ENCODE measurements at regions not wholly inside any gene's neighbourhood (a gene's known extent, or its start where the extent isn't known, plus 50 kb on each side); places are given as distances from the start of the nearest gene placed in this dataset.
A peak's percentile ranks its signal among the peaks of the same experiment; 100 is the strongest.
"Not testable (repeated sequence)": the region's sequence is repeated elsewhere in the genome, so short reads cannot be mapped to it uniquely, and the experiment has no call there.

GRCh38 chr13:80551650-80552497, 210.9 kb upstream of the SPRY2 start:
- peak; percentile 40 for DNase-seq

- no peak for DNase-seq
Observed at GRCh38 chr13:80550971-80551441, 210.1 kb upstream of the SPRY2 start.

- no peak for DNase-seq
Observed at GRCh38 chr13:80548915-80549314, 208.0 kb upstream of the SPRY2 start.

GRCh38 chr13:80547885-80548825, 207.2 kb upstream of the SPRY2 start:
- DNase-seq, result peak; percentile 69

- DNase-seq, result no peak
Observed at GRCh38 chr13:80547341-80547740, 206.4 kb upstream of the SPRY2 start.

GRCh38 chr13:80533175-80533574, 192.2 kb upstream of the SPRY2 start:
- DNase-seq, result no peak

GRCh38 chr13:80530902-80531301, 190.0 kb upstream of the SPRY2 start:
- no peak for DNase-seq

- DNase-seq, result no peak
Observed at GRCh38 chr13:80530191-80530590, 189.3 kb upstream of the SPRY2 start.

- peak; percentile 48 for DNase-seq
Observed at GRCh38 chr13:80529734-80530133, 188.8 kb upstream of the SPRY2 start.

GRCh38 chr13:80528733-80529132, 187.8 kb upstream of the SPRY2 start:
- DNase-seq, result no peak

- DNase-seq, result no peak
Observed at GRCh38 chr13:80527400-80527799, 186.5 kb upstream of the SPRY2 start.

GRCh38 chr13:80524447-80525215, 183.7 kb upstream of the SPRY2 start:
- DNase-seq, result peak; percentile 65

- DNase-seq, result no peak
Observed at GRCh38 chr13:80523134-80523533, 182.2 kb upstream of the SPRY2 start.

- DNase-seq, result not testable (repeated sequence)
Observed at GRCh38 chr13:80522463-80522862, 181.5 kb upstream of the SPRY2 start.

GRCh38 chr13:80516818-80517348, 176.0 kb upstream of the SPRY2 start:
- no peak for DNase-seq

GRCh38 chr13:80515296-80515695, 174.4 kb upstream of the SPRY2 start:
- no peak for DNase-seq

- DNase-seq, result no peak
Observed at GRCh38 chr13:80513196-80513595, 172.3 kb upstream of the SPRY2 start.

GRCh38 chr13:80510686-80511085, 169.8 kb upstream of the SPRY2 start:
- no peak for DNase-seq

GRCh38 chr13:80509264-80509663, 168.3 kb upstream of the SPRY2 start:
- DNase-seq, result no peak

- peak; percentile 31 for DNase-seq
Observed at GRCh38 chr13:80508031-80508430, 167.1 kb upstream of the SPRY2 start.

GRCh38 chr13:80504453-80504852, 163.5 kb upstream of the SPRY2 start:
- DNase-seq, result no peak

- no peak for DNase-seq
Observed at GRCh38 chr13:80502359-80502758, 161.4 kb upstream of the SPRY2 start.

GRCh38 chr13:80501556-80501955, 160.6 kb upstream of the SPRY2 start:
- DNase-seq, result no peak

Measured in HCEC 1CT (cell line).